Mucosa of descending colon (tissue), 3 donors: ENCODE measurements at regions not wholly inside any gene's neighbourhood (a gene's known extent, or its start where the extent isn't known, plus 50 kb on each side); places are given as distances from the start of the nearest gene placed in this dataset.
"Not testable (repeated sequence)": the region's sequence is repeated elsewhere in the genome, so short reads cannot be mapped to it uniquely, and the experiment has no call there.

Source experiments
- ATAC-seq: fragments of 200-7000 bp; cut with Tn5 transposase; one replicate; pipeline ENCODE4 v1.9.1; 2020; ENCODE audit warnings: mild to moderate bottlenecking, moderate library complexity
- DNase-seq, 3 donors: peaks; one replicate each; pipeline ENCODE4 v3.0.0-alpha.2; 2020
- H3K36me3 ChIP-seq: fragments of 200-600 bp; one replicate; pipeline ENCODE4 v1.8.0; 2021; ENCODE audit warnings: low read depth, mild to moderate bottlenecking
- H3K4me1 ChIP-seq: fragments of 200-600 bp; one replicate; pipeline ENCODE4 v1.8.0; 2021; ENCODE audit warnings: low read depth, mild to moderate bottlenecking
- H3K4me3 ChIP-seq: fragments of 200-600 bp; one replicate; pipeline ENCODE4 v1.8.0; 2021; ENCODE audit warnings: mild to moderate bottlenecking
- H3K9me3 ChIP-seq: fragments of 200-600 bp; one replicate; pipeline ENCODE4 v1.8.0; 2021; ENCODE audit warnings: mild to moderate bottlenecking
- CTCF ChIP-seq: fragments of 200-600 bp; IDR thresholded peaks from one replicate; pipeline ENCODE4 v1.8.0; 2022; ENCODE audit warnings: antibody characterized with exemption, mild to moderate bottlenecking
- intact Hi-C, 2 donors: fragments of 100-400 bp; cut with DNase I in 1 of 2; cut with micrococcal nuclease in 1 of 2; formaldehyde crosslinking; loops; one replicate each; pipeline versions ENCODE4 v1.11.0 to v1.11.1; 2022; cut with DNase I, micrococcal nuclease
- donor health status: DM: no; HTN: no; CAD: no; lungs with moderate emphysema.
- donor health status: DM: no; HTN: no; CAD: no.
- donor health status: DM: no; HTN: yes; CAD: no.

- intact Hi-C loops = no loop called here
- DNase-seq (no peak), ATAC-seq (no peak)
- no peak overlapping the region for H3K4me3 ChIP-seq
- no peaks in the 10 kb centered on the region for H3K36me3 ChIP-seq
- H3K4me1 ChIP-seq = no peaks in the 10 kb centered on the region
- H3K9me3 ChIP-seq = no peaks in the 10 kb centered on the region
- no peak for TF ChIP-seq CTCF
Measured at GRCh38 chr3:88742106-88742505, 365.3 kb upstream of the EPHA3 start.

GRCh38 chr3:88742674-88743507 is 364.5 kb upstream of the EPHA3 start:
- Histone ChIP-seq H3K4me3 (no peak overlapping the region), H3K4me1 (no peaks in the 10 kb centered on the region), H3K9me3 (no peaks in the 10 kb centered on the region), H3K36me3 (no peaks in the 10 kb centered on the region)
- ATAC-seq (no peak), DNase-seq (no peak)
- TF ChIP-seq CTCF = no peak
- intact Hi-C loops = no loop called here

- no peak for TF ChIP-seq CTCF
- H3K4me3 ChIP-seq = no peak overlapping the region
- intact Hi-C loops = no loop called here
- no peak for DNase-seq
- H3K4me1 ChIP-seq = no peaks in the 10 kb centered on the region
- H3K36me3 ChIP-seq = no peaks in the 10 kb centered on the region
- no peak for ATAC-seq
- H3K9me3 ChIP-seq = no peaks in the 10 kb centered on the region
Measured at GRCh38 chr3:88744896-88745295, 362.5 kb upstream of the EPHA3 start.

- H3K4me1 ChIP-seq, intact Hi-C loops, H3K36me3 ChIP-seq, H3K4me3 ChIP-seq, H3K9me3 ChIP-seq, ATAC-seq, DNase-seq: not testable (repeated sequence)
Measured at GRCh38 chr3:88747145-88747544, 360.3 kb upstream of the EPHA3 start.

GRCh38 chr3:88758676-88759075 is 348.7 kb upstream of the EPHA3 start:
- no peaks in the 10 kb centered on the region for H3K36me3 ChIP-seq
- intact Hi-C loops = no loop called here
- H3K4me3 ChIP-seq = no peak overlapping the region
- DNase-seq = no peak
- no peaks in the 10 kb centered on the region for H3K4me1 ChIP-seq
- no peaks in the 10 kb centered on the region for H3K9me3 ChIP-seq
- no peak for TF ChIP-seq CTCF
- no peak for ATAC-seq

GRCh38 chr3:88767746-88768145 is 339.7 kb upstream of the EPHA3 start:
- TF ChIP-seq CTCF = no peak
- H3K4me1 ChIP-seq = no peaks in the 10 kb centered on the region
- no peaks in the 10 kb centered on the region for H3K9me3 ChIP-seq
- intact Hi-C loops = no loop called here
- H3K36me3 ChIP-seq = no peaks in the 10 kb centered on the region
- DNase-seq (no peak), ATAC-seq (no peak)
- no peak overlapping the region for H3K4me3 ChIP-seq
